Transverse colon (tissue), 4 donors: ENCODE measurements at regions not wholly inside any gene's neighbourhood (a gene's known extent, or its start where the extent isn't known, plus 50 kb on each side); places are given as distances from the start of the nearest gene placed in this dataset.

Experiments used
- EP300 ChIP-seq: sonication (generic); formaldehyde crosslinking; IDR thresholded peaks from one replicate; pipeline ENCODE4 v1.6.1; 2017; ENCODE audit warnings: antibody characterized with exemption, low read depth
- POLR2A ChIP-seq: fragments of 450-650 bp; IDR thresholded peaks from one replicate; pipeline ENCODE4 v1.6.1; 2016; ENCODE audit warnings: antibody characterized with exemption, mild to moderate bottlenecking, moderate library complexity
- POLR2AphosphoS5 ChIP-seq, 3 donors: sonication (generic); formaldehyde crosslinking; IDR thresholded peaks; one replicate each; pipeline ENCODE4 v1.6.1; 2016; ENCODE audit warnings: antibody characterized with exemption in 3 of 3
- TF ChIP-seq, protein P1 (sequence below), 5 experiments: fragments of 200-600 bp in 3 of 5; fragments of 450-650 bp in 2 of 5; sonication (generic) in 3 of 5; IDR thresholded peaks; 1 replicate in 2 of 5; 2 replicates in 3 of 5; pipeline ENCODE4 v1.5.1; 2016 to 2017; ENCODE audit warnings: antibody characterized with exemption in 5 of 5, inconsistent platforms in 3 of 5, mild to moderate bottlenecking in 2 of 5, moderate library complexity in 1 of 5

DNA sequence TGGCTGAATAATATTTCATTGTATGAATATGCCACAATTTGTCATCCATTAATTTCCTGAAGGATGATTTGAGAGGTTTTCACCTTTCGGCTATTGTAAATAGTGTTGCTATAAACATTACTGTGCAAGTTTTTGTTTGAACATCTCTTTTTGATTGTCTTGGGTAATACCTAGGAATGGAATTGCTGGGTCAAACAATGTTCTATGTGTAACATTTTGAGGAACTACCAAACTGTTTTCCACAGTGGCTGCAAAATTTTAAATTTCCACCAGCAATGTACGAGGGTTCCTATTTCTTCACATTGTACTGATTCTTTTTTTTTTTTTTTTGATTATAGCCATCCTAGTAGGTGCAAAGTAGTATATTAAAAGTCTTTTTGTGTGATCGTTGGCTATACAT is 63.8 kb upstream of the ANKH start:
- TF ChIP-seq, protein P1, sequence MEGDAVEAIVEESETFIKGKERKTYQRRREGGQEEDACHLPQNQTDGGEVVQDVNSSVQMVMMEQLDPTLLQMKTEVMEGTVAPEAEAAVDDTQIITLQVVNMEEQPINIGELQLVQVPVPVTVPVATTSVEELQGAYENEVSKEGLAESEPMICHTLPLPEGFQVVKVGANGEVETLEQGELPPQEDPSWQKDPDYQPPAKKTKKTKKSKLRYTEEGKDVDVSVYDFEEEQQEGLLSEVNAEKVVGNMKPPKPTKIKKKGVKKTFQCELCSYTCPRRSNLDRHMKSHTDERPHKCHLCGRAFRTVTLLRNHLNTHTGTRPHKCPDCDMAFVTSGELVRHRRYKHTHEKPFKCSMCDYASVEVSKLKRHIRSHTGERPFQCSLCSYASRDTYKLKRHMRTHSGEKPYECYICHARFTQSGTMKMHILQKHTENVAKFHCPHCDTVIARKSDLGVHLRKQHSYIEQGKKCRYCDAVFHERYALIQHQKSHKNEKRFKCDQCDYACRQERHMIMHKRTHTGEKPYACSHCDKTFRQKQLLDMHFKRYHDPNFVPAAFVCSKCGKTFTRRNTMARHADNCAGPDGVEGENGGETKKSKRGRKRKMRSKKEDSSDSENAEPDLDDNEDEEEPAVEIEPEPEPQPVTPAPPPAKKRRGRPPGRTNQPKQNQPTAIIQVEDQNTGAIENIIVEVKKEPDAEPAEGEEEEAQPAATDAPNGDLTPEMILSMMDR (IDR thresholded peaks at IDR 0.05) = no peak
- TF ChIP-seq POLR2A (no peak), POLR2AphosphoS5 (IDR thresholded peaks at IDR 0.05) (no peak), EP300 (no peak)
